Neural crest cell (in vitro differentiated cells): ENCODE measurements at regions not wholly inside any gene's neighbourhood (a gene's known extent, or its start where the extent isn't known, plus 50 kb on each side); places are given as distances from the start of the nearest gene placed in this dataset.

ENCODE experiments used
- DNase-seq: peaks from one replicate; pipeline ENCODE4 v3.0.0; 2021; ENCODE audit warnings: low read depth, mixed read lengths, low spot score
- H3K27ac Mint-ChIP-seq: one replicate; pipeline ENCODE4 v1.8.0; 2021; ENCODE audit warnings: mild to moderate bottlenecking, mixed read lengths; ENCODE audit not compliant: unreplicated experiment
- H3K27me3 Mint-ChIP-seq: 2 replicates; pipeline ENCODE4 v1.8.0; 2021; ENCODE audit warnings: low read depth, mild to moderate bottlenecking, mixed read lengths
- H3K36me3 Mint-ChIP-seq: 2 replicates; pipeline ENCODE4 v1.8.0; 2021; ENCODE audit warnings: low read depth, mild to moderate bottlenecking, mixed read lengths
- H3K4me1 Mint-ChIP-seq: 2 replicates; pipeline ENCODE4 v1.8.0; 2021; ENCODE audit warnings: mixed read lengths
- H3K4me3 Mint-ChIP-seq: one replicate; pipeline ENCODE4 v1.8.0; 2021; ENCODE audit warnings: mild to moderate bottlenecking, mixed read lengths
- H3K9me3 Mint-ChIP-seq: 2 replicates; pipeline ENCODE4 v1.8.0; 2021; ENCODE audit warnings: mixed read lengths
- TF ChIP-seq, protein P1 (sequence below): fragments of 200-600 bp; sonication (generic); conservative IDR thresholded peaks from 2 replicates; pipeline ENCODE4 v1.5.0; 2021; ENCODE audit warnings: antibody characterized with exemption, mild to moderate bottlenecking

DNA sequence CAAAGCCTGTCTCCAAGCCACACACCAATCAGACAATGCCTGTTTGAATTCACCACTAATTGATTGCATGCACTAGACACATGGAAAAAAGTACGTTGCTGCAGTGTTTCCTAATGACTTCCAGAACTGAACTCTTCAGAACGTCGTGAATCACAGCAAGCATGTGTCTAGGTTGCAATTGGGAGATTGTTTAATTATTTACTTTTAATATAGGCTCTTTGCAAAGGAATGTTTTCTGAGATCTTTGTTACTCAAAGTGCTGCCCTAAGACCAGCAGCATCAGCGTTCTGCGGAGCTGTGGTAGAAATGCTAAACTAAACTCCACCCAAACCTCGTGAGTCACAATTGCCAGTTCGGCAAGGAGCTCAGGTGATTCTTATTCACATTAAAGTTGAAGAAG lies 52.7 kb upstream of the CCDC68 start:
- Mint-ChIP-seq H3K27me3 (no peaks in the 10 kb centered on the region), H3K36me3 (no peaks in the 10 kb centered on the region), H3K4me1 (peaks cover 10% of the 10 kb centered on the region), H3K27ac (no peak overlapping the region), H3K4me3 (no peak overlapping the region), H3K9me3 (peaks cover 4% of the 10 kb centered on the region)
- TF ChIP-seq, protein P1, sequence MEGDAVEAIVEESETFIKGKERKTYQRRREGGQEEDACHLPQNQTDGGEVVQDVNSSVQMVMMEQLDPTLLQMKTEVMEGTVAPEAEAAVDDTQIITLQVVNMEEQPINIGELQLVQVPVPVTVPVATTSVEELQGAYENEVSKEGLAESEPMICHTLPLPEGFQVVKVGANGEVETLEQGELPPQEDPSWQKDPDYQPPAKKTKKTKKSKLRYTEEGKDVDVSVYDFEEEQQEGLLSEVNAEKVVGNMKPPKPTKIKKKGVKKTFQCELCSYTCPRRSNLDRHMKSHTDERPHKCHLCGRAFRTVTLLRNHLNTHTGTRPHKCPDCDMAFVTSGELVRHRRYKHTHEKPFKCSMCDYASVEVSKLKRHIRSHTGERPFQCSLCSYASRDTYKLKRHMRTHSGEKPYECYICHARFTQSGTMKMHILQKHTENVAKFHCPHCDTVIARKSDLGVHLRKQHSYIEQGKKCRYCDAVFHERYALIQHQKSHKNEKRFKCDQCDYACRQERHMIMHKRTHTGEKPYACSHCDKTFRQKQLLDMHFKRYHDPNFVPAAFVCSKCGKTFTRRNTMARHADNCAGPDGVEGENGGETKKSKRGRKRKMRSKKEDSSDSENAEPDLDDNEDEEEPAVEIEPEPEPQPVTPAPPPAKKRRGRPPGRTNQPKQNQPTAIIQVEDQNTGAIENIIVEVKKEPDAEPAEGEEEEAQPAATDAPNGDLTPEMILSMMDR, result no peak
- DNase-seq, result no peak
